ENCODE measurements at regions not wholly inside any gene's neighbourhood (a gene's known extent, or its start where the extent isn't known, plus 50 kb on each side); places are given as distances from the start of the nearest gene placed in this dataset.
"Not testable (repeated sequence)": the region's sequence is repeated elsewhere in the genome, so short reads cannot be mapped to it uniquely, and the experiment has no call there.

DNA sequence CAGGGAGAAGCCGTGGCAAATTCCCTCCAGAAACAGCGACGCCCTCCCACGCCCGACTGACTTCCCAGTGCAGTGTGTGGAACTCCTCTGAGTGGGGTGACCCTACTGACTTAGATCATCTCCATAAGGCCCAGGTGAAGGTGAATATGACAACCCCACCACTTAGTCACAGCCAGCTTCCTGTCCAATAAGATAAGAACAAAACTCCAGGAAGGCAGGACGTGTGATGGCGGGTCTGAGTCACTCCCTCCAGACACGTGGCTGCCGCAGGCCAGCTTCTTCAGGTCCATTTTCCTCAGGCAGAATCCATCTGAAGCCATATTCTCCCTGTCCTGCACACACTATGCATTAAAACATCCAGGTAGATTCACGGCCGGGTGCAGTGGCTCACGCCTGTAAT, 52.0 kb upstream of the MRGPRE start:
- not testable (repeated sequence) for TF ChIP-seq POLR2A (IDR thresholded peaks at IDR 0.05; ENCODE audit: low read depth, low read length); TAF1 (IDR thresholded peaks at IDR 0.05; ENCODE audit: low read depth, low read length); POLR2AphosphoS5 (IDR thresholded peaks at IDR 0.05; ENCODE audit: low read depth, low read length); POU2F2 (IDR thresholded peaks at IDR 0.05; ENCODE audit: low read depth, low read length); SPI1 (IDR thresholded peaks at IDR 0.05; ENCODE audit: low read depth, low read length); PAX5 (IDR thresholded peaks at IDR 0.05; ENCODE audit: insufficient read depth, low read length, severe bottlenecking)
